Choroid plexus epithelial cell (primary cell): ENCODE measurements at regions not wholly inside any gene's neighbourhood (a gene's known extent, or its start where the extent isn't known, plus 50 kb on each side); places are given as distances from the start of the nearest gene placed in this dataset.
A peak's percentile ranks its signal among the peaks of the same experiment; 100 is the strongest.

Experiments
- DNase-seq: peaks from one replicate; pipeline ENCODE4 v3.0.0-alpha.2; 2010; ENCODE audit warnings: low read depth
- H3K4me3 ChIP-seq: 2 replicates; pipeline ENCODE4 v1.5.1; 2011; ENCODE audit warnings: low read depth, mild to moderate bottlenecking, control low read depth, low read length, moderate library complexity
- TF ChIP-seq, protein P1 (sequence below): conservative IDR thresholded peaks from 2 replicates; pipeline ENCODE4 v1.5.1; 2011; ENCODE audit warnings: low read depth, mild to moderate bottlenecking, control low read depth, inconsistent platforms, low read length, moderate library complexity

DNA sequence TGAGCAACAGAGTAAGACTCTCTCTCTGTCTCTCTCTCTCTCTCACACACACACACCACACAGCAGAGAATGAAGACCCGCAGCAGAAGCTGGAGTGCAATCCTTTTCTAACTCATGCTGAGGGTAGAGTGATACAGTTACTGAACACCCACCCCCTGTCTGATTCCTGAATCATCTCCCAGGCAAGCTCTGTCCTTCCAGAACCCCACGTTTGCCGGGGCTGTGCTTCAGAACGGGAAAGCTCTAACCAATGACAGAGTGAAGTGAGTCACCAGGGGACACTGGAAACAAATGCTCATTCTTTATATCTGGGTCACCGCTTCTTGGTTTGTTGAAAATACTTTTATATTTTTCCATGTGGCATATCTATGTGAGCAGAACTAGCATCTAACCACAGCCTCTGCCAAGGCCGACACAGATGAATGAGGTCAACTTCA is 553.7 kb upstream of the AMELY start:
- no peak overlapping the region for H3K4me3 ChIP-seq
- TF ChIP-seq, protein P1, sequence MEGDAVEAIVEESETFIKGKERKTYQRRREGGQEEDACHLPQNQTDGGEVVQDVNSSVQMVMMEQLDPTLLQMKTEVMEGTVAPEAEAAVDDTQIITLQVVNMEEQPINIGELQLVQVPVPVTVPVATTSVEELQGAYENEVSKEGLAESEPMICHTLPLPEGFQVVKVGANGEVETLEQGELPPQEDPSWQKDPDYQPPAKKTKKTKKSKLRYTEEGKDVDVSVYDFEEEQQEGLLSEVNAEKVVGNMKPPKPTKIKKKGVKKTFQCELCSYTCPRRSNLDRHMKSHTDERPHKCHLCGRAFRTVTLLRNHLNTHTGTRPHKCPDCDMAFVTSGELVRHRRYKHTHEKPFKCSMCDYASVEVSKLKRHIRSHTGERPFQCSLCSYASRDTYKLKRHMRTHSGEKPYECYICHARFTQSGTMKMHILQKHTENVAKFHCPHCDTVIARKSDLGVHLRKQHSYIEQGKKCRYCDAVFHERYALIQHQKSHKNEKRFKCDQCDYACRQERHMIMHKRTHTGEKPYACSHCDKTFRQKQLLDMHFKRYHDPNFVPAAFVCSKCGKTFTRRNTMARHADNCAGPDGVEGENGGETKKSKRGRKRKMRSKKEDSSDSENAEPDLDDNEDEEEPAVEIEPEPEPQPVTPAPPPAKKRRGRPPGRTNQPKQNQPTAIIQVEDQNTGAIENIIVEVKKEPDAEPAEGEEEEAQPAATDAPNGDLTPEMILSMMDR, result no peak
- peak; percentile 89 for DNase-seq

DNA sequence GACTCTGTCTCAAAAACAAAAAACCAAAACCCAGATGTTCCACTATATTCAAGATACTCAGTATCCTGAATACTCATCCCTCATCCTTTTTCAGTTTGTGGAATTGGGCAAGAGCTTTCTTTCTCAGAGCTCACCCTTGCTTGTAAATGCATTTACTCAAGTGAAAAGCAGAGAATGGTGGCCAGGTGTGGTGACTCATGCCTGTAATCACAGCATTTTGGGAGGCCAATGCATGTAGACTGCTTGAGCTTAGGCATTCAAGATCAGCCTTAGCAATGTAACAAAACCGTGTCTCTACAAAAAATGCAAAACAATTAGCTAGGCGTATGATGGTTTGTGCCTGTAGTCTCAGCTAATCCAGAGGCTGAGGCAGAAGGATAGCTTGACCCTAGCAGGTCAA is 553.2 kb upstream of the AMELY start:
- H3K4me3 ChIP-seq, result no peak overlapping the region
- DNase-seq, result peak; percentile 44
- TF ChIP-seq, protein P1, result no peak

DNA sequence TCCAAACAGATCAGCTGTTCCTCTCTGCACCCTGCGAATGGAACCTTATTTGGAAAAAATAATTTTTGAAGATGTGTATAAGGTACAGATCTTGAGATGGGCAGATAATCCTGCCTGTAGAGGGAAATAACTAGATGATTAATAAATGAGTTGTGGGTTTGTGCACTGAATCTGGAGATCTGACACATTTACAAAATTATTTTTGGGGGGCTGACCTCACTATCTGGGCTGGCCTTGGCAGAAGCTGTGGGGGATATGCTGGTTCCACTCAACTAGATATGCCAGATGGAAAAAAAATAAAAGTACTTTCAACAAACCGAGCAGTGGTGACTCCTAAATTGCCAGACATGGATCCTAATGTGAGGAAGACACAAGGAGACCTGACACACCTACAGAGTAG is 552.2 kb upstream of the AMELY start:
- TF ChIP-seq, protein P1, result no peak
- H3K4me3 ChIP-seq, result no peak overlapping the region
- DNase-seq, result no peak

DNA sequence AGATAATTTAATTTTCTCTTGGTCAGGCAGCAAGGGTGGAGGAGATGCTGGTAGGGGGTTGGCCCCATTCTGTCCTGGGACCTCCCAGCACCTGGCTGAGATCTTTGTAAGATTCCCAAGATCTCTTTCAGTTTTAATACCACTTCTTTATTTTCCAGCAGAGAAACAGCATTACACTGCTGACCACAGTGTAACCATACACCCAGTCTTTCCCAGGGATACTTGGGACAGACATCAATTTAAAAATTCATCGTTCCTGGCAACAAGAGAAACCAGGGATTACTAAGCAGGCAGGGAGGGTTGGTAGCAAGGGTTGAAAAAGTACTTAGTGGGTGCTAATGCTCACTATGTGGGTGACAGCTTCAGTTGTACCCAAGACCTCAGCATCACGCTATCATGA is 551.6 kb upstream of the AMELY start:
- no peak for DNase-seq
- TF ChIP-seq, protein P1, result no peak
- H3K4me3 ChIP-seq, result no peak overlapping the region

DNA sequence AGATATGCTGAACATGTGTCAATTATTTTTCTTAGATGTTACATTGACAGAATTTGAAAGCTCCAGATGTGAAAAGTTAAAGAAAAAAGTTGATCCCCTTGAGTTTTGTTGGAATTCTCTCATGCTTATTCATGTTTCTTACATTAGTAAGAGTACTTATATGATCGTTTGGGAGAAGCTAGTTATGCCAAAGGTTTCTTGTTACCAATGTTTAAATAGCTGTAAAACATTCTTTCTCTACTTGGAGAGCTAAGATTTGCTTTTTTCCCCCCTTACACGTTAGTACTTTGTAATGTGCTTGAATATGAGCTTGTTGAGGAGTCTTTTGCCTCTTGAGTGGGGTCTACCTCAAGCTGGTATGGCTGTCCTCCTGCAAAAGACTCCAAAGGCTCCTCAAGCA is 551.1 kb upstream of the AMELY start:
- H3K4me3 ChIP-seq, result no peak overlapping the region
- TF ChIP-seq, protein P1, result no peak
- peak; percentile 47 for DNase-seq

DNA sequence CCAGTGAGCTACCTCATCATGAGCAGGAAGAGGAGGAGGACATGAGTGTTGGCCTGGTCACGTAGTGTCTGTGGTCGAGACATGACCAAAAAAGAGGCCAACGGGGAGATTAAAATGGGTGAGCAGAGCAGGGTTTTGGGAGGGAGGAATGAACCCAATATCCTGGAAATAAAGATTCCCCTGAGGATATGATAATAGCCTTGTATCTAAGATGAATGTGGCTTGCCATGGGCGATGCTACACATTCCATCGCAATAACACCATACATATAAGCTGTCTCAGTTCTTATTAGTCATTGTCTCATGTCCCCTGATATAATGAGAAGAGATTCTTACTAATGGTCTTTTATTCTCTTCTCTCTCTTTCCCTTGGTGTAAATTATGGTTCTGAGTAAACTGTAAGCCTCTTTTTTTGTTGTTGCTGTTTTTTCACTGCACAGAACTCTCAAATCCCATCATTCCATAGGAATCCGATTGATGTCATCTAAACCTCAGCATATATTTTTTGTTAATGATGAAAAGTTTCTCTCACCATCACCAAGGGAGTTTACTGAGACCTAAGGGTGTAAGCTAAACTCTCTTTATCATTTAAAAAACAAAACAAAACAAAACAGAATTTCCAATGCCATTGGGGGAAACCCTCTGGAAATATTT is 550.4 kb upstream of the AMELY start:
- TF ChIP-seq, protein P1, result no peak
- DNase-seq, result peak; percentile 64

DNA sequence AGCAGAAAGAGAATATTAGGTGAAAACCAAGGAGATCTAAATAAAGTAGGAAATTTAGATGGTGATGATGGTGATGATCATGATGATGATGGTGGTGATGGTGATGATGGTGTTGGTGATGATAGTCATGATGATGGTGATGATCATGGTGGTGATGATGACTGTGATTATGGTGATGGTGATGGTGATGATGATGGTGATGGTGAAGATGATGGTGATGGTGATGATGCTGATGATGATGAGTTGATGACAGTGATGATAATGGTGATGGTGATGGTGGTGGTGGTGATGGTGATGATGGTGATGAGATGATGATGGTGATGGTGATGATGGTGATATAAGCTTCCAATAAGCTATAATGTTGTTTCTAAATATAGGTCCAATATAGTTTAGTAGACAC is 548.2 kb upstream of the AMELY start:
- TF ChIP-seq, protein P1, result no peak
- DNase-seq, result no peak

More for the DNA sequence above, 550.4 kb upstream of the AMELY start:
- no peak overlapping the region for H3K4me3 ChIP-seq

More for the DNA sequence above, 548.2 kb upstream of the AMELY start:
- H3K4me3 ChIP-seq, result no peak overlapping the region
